Activated naive CD8-positive, alpha-beta T cell treated with anti-CD3 and anti-CD28 coated beads for 36 hours (primary cell): ENCODE measurements at regions not wholly inside any gene's neighbourhood (a gene's known extent, or its start where the extent isn't known, plus 50 kb on each side); places are given as distances from the start of the nearest gene placed in this dataset.
"Not testable (repeated sequence)": the region's sequence is repeated elsewhere in the genome, so short reads cannot be mapped to it uniquely, and the experiment has no call there.

Experiments
- DNase-seq: peaks from one replicate; pipeline ENCODE4 v3.0.0; 2021
- H3K27ac Mint-ChIP-seq: one replicate; pipeline ENCODE4 v1.8.0; 2022; ENCODE audit warnings: mild to moderate bottlenecking, moderate library complexity, mixed read lengths
- H3K27me3 Mint-ChIP-seq: one replicate; pipeline ENCODE4 v1.8.0; 2022; ENCODE audit warnings: mild to moderate bottlenecking, mixed read lengths
- H3K36me3 Mint-ChIP-seq: one replicate; pipeline ENCODE4 v1.8.0; 2021; ENCODE audit warnings: mild to moderate bottlenecking, mixed read lengths
- H3K4me1 Mint-ChIP-seq: one replicate; pipeline ENCODE4 v1.8.0; 2021; ENCODE audit warnings: mixed read lengths
- H3K4me3 Mint-ChIP-seq: one replicate; pipeline ENCODE4 v1.8.0; 2022; ENCODE audit warnings: mild to moderate bottlenecking, moderate library complexity, mixed read lengths
- H3K9me3 Mint-ChIP-seq: one replicate; pipeline ENCODE4 v1.8.0; 2022; ENCODE audit warnings: mixed read lengths

DNA sequence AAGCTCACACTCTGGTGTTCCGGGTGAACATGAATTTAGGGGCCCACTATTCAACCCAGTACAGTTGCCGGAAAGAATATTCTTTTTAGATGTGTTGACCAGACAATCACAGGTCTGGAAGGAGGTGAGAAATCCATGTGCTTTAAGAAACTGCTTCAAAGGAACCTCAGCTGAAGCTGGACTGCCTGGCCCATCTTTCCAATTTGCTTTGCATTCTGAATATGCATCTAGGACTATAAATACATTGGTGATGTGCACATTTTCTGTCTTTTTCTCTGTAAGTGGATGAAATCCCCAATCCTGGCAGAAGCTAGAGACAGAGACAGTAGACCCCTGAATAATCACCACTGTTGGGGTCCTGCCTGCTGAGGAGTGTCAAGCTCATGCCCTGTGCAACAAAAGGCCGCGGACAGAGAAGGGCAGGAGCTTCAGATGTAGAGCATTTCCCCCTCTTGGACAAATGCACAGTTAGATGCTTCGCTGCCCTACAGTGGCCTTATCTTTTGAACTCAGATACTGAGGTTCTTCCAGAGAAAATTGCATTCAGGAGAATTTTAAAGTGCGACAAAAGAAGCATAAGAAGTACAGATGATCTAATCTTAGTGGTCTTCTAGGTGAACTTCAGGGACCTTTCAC, 368.3 kb downstream of the SFMBT2 start:
- DNase-seq, result no peak
- H3K9me3 Mint-ChIP-seq, result no peaks in the 10 kb centered on the region
- H3K36me3 Mint-ChIP-seq, result no peaks in the 10 kb centered on the region
- H3K4me1 Mint-ChIP-seq, result peaks cover 13% of the 10 kb centered on the region
- H3K27ac Mint-ChIP-seq, result no peak overlapping the region
- H3K27me3 Mint-ChIP-seq, result no peaks in the 10 kb centered on the region
- no peak overlapping the region for H3K4me3 Mint-ChIP-seq

GRCh38 chr10:7042000-7042399, 368.8 kb downstream of the SFMBT2 start:
- Mint-ChIP-seq H3K27ac (no peak overlapping the region), H3K27me3 (no peaks in the 10 kb centered on the region), H3K9me3 (no peaks in the 10 kb centered on the region), H3K4me1 (peaks cover 13% of the 10 kb centered on the region), H3K4me3 (no peak overlapping the region), H3K36me3 (no peaks in the 10 kb centered on the region)
- no peak for DNase-seq

- Mint-ChIP-seq H3K4me3 (no peak overlapping the region), H3K4me1 (peaks cover 8% of the 10 kb centered on the region), H3K9me3 (no peaks in the 10 kb centered on the region)
Observed at GRCh38 chr10:7040681-7041080, 370.2 kb downstream of the SFMBT2 start.

DNA sequence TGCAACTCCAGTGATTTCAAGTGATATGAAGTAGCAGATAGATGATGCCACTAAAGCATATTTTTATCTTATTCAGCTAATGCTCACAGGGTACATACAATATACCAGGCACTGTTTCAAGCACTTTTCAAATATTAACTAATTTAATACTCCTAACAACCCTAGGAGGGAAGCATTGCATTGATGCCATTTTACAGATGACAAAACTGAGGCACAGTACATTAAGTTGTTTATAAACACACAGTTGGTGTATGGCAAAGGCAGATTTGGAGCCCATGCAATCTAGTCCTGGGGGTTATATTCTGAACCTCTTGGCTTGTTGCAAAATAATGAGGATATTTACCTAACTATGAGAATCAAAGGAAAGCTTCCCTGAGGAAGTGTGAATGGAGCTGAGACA, 371.0 kb downstream of the SFMBT2 start:
- Mint-ChIP-seq H3K27me3 (no peaks in the 10 kb centered on the region), H3K36me3 (no peaks in the 10 kb centered on the region), H3K9me3 (no peaks in the 10 kb centered on the region), H3K4me1 (peaks cover 8% of the 10 kb centered on the region), H3K4me3 (no peak overlapping the region), H3K27ac (no peak overlapping the region)
- no peak for DNase-seq

More at GRCh38 chr10:7040681-7041080, 370.2 kb downstream of the SFMBT2 start:
- H3K36me3 Mint-ChIP-seq, result no peaks in the 10 kb centered on the region
- no peaks in the 10 kb centered on the region for H3K27me3 Mint-ChIP-seq
- no peak overlapping the region for H3K27ac Mint-ChIP-seq
- no peak for DNase-seq

DNA sequence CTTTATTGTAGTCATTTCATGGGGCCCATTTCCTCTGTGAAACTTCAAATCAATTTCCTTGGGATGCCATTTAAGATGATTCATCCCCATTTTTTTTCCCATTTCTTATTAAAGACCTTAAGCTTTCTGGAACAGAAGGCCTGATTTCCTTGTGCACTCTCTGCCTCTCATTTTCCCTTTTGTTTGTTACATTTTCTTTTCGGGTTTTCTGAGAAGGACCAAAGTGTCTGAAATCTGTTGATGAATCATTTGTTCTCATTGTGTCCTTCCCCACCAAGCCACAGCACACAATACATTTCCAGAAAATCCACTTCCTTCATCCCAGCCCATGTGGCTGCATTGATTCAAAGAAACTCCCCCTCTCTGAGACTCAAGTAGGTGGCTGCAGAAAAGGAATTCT, 372.4 kb downstream of the SFMBT2 start:
- peaks cover 8% of the 10 kb centered on the region for H3K4me1 Mint-ChIP-seq
- no peaks in the 10 kb centered on the region for H3K9me3 Mint-ChIP-seq
- DNase-seq, result no peak
- H3K27me3 Mint-ChIP-seq, result no peaks in the 10 kb centered on the region
- H3K4me3 Mint-ChIP-seq, result no peak overlapping the region
- H3K36me3 Mint-ChIP-seq, result no peaks in the 10 kb centered on the region
- H3K27ac Mint-ChIP-seq, result no peak overlapping the region

DNA sequence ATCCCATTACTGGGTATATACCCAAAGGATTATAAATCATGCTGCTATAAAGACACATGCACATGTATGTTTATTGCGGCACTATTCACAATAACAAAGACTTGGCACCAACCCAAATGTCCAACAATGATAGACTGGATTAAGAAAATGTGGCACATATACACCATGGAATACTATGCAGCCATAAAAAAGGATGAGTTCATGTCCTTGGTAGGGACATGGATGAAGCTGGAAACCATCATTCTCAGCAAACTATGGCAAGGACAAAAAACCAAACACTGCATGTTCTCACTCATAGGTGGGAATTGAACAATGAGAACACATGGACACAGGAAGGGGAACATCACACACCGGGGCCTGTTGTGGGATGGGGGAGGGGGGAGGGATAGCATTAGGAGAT, 373.4 kb downstream of the SFMBT2 start:
- not testable (repeated sequence) for H3K36me3 Mint-ChIP-seq, H3K4me3 Mint-ChIP-seq, H3K27ac Mint-ChIP-seq, DNase-seq, H3K27me3 Mint-ChIP-seq, H3K9me3 Mint-ChIP-seq
- peaks cover 11% of the 10 kb centered on the region for H3K4me1 Mint-ChIP-seq

DNA sequence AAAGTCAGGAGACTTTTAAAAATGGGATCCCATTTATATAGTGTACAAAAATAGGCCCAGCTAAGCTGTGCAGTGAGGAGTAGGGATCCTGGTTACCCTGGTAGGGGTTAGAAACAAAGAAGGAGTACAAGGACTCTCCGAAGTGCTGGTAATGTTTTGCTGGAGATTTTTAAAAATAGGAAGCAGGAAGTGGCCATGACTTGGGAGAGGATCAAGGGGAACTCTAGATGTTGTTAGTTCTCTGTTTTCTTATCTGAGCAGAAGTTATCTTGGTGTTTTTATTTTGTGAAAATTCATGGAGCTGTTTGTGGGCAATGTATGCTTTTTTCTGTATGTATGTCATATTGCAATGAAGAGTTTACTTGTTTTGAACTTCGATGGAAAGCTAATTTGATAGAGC, 373.9 kb downstream of the SFMBT2 start:
- Mint-ChIP-seq H3K36me3 (no peaks in the 10 kb centered on the region), H3K4me3 (no peak overlapping the region)

GRCh38 chr10:7035126-7035761, 375.6 kb downstream of the SFMBT2 start:
- Mint-ChIP-seq H3K4me1 (peaks cover 11% of the 10 kb centered on the region), H3K27me3 (no peaks in the 10 kb centered on the region), H3K27ac (no peak overlapping the region), H3K4me3 (no peak overlapping the region), H3K36me3 (no peaks in the 10 kb centered on the region), H3K9me3 (no peaks in the 10 kb centered on the region)
- DNase-seq, result no peak

More for the DNA sequence above, 373.9 kb downstream of the SFMBT2 start:
- Mint-ChIP-seq H3K4me1 (peaks cover 11% of the 10 kb centered on the region), H3K27me3 (no peaks in the 10 kb centered on the region), H3K27ac (no peak overlapping the region), H3K9me3 (no peaks in the 10 kb centered on the region)
- no peak for DNase-seq

GRCh38 chr10:7033031-7033430, 377.8 kb downstream of the SFMBT2 start:
- Mint-ChIP-seq H3K9me3 (peaks cover 3% of the 10 kb centered on the region), H3K4me1 (peaks cover 15% of the 10 kb centered on the region), H3K36me3 (no peaks in the 10 kb centered on the region), H3K27ac (no peak overlapping the region), H3K4me3 (no peak overlapping the region), H3K27me3 (no peaks in the 10 kb centered on the region)
- no peak for DNase-seq

GRCh38 chr10:7030134-7030855, 380.5 kb downstream of the SFMBT2 start:
- no peak overlapping the region for H3K27ac Mint-ChIP-seq
- DNase-seq, result no peak
- H3K4me3 Mint-ChIP-seq, result no peak overlapping the region
- no peaks in the 10 kb centered on the region for H3K36me3 Mint-ChIP-seq
- H3K9me3 Mint-ChIP-seq, result peaks cover 3% of the 10 kb centered on the region
- no peaks in the 10 kb centered on the region for H3K27me3 Mint-ChIP-seq
- H3K4me1 Mint-ChIP-seq, result peaks cover 17% of the 10 kb centered on the region

DNA sequence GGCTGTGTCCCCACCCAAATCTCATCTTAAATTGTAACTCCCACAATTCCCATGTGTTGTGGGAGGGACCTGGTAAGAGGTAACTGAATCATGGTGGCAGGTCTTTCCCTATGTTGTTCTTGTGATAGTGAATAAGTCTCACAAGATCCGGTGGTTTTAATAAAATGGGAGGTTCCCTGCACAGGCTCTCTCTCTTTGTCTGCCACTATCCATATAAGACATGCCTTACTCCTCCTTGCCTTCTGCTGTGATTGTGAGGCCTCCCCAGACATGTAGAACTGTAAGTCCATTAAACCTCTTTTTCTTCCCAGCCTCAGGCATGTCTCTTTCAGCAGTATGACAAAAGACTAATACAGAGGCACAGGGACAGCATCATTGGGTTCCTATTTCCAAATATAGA, 381.2 kb downstream of the SFMBT2 start:
- no peak for DNase-seq
- no peak overlapping the region for H3K27ac Mint-ChIP-seq
- H3K27me3 Mint-ChIP-seq, result no peaks in the 10 kb centered on the region
- H3K36me3 Mint-ChIP-seq, result no peaks in the 10 kb centered on the region
- H3K4me1 Mint-ChIP-seq, result peaks cover 17% of the 10 kb centered on the region
- peaks cover 3% of the 10 kb centered on the region for H3K9me3 Mint-ChIP-seq
- H3K4me3 Mint-ChIP-seq, result no peak overlapping the region

GRCh38 chr10:7028809-7029166, 382.0 kb downstream of the SFMBT2 start:
- H3K36me3 Mint-ChIP-seq, result no peaks in the 10 kb centered on the region
- no peak overlapping the region for H3K27ac Mint-ChIP-seq
- no peaks in the 10 kb centered on the region for H3K27me3 Mint-ChIP-seq
- peaks cover 3% of the 10 kb centered on the region for H3K9me3 Mint-ChIP-seq
- DNase-seq, result no peak
- peaks cover 17% of the 10 kb centered on the region for H3K4me1 Mint-ChIP-seq
- no peak overlapping the region for H3K4me3 Mint-ChIP-seq

DNA sequence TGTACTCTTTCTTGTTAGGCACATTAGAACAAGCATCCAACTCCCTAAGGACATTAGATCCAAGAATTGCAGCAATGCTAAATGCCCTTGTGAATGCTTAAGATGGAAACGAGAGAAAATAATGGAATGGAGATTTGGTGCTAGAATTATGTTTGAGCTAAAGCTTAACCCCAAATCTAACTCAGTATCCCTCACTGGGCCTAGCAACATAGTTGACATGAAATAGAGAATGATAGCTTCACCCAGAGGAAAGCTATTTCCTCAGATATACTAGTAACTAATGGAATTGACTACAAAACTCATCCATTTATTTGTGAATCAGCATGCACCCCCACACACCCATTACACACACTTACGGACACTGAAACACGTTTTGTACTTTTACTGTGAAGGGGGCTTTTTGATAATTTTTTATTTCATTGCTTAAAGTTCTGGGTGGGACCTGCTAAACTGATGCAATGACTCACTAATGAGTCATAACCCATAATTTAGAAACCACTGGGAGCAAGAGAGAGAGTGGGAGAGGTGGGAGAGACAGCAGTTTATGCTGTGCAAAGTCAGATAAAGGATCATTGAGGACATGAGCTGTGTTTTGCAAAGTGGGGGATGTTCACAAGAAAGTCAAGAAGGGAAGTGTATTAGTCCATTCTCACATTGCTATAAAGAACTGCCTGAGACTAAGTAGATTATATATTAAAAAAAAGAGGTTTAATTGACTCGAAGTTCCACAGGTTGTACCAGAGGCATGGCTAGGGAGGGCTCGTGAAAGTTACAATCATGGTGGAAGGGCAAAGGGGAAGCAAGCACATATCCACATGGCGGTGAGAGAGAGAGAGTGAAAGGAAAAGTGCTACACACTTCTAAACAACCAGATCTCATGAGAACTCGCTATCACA, 382.7 kb downstream of the SFMBT2 start:
- H3K27me3 Mint-ChIP-seq, result no peaks in the 10 kb centered on the region
- H3K4me3 Mint-ChIP-seq, result no peak overlapping the region
- peak overlapping the region; percentile 10 for H3K27ac Mint-ChIP-seq

DNA sequence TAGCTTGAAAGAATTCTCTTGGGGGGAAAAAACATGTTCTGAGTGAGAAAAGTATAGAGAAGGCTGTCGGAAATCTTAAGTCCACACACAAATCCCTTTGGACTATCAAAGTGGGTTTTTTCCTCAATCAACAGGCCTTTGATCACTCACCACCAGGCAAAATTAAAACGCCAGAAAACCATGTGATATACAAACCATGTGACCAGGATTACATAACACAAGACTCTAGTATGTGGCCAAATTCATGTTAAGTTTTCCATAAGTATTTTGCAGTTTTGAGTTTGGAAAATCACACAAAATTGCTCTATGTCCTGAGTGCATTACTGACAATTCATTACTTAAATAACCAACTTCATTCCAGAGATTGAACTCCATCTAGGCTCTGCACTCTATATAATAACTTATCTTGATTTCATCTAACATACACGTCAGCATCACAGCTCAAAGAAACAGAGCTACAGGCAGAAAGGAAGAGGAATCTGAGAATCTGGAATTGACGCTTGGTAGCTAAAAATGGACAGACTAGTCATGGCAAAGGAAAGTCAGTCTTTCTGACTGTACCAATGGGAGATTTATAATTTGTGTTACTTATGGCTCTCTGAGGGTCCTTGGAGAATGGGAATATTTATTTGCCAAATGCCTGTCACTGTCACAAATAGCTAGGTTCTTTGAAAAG, 383.5 kb downstream of the SFMBT2 start:
- Mint-ChIP-seq H3K36me3 (no peaks in the 10 kb centered on the region), H3K4me1 (peaks cover 14% of the 10 kb centered on the region), H3K9me3 (peaks cover 5% of the 10 kb centered on the region), H3K4me3 (no peak overlapping the region), H3K27ac (no peak overlapping the region), H3K27me3 (no peaks in the 10 kb centered on the region)
- DNase-seq, result no peak

More for the DNA sequence above, 382.7 kb downstream of the SFMBT2 start:
- Mint-ChIP-seq H3K4me1 (peaks cover 17% of the 10 kb centered on the region), H3K36me3 (no peaks in the 10 kb centered on the region), H3K9me3 (peaks cover 3% of the 10 kb centered on the region)
- no peak for DNase-seq
